CD4-positive, alpha-beta T cell (primary cell): ENCODE measurements at regions not wholly inside any gene's neighbourhood (a gene's known extent, or its start where the extent isn't known, plus 50 kb on each side); places are given as distances from the start of the nearest gene placed in this dataset.

Experiments
- ATAC-seq: fragments of 200-7000 bp; cut with Tn5 transposase; one replicate; pipeline ENCODE4 v1.10.0; 2022; ENCODE audit warnings: mild to moderate bottlenecking; ENCODE audit not compliant: poor library complexity
- CTCF ChIA-PET: fragments of 350-600 bp; sonication (Branson Sonifier 250); formaldehyde crosslinking; loops from one replicate; lab custom pipeline; 2021; ENCODE audit warnings: antibody characterized with exemption, inconsistent platforms; lab: Charles Lee
- POLR2A ChIA-PET: fragments of 350-600 bp; sonication (Branson Sonifier 250); formaldehyde crosslinking; loops from one replicate; lab custom pipeline; 2021; ENCODE audit warnings: antibody characterized with exemption, inconsistent platforms; lab: Charles Lee
- DNase-seq, 14 experiments: peaks; one replicate each; pipeline ENCODE4 v3.0.0-alpha.2; 2013 to 2020; ENCODE audit warnings: mixed read lengths in 2 of 14
- H3K27ac ChIP-seq, 2 donors: one replicate each; pipeline versions ENCODE4 v1.5.1 to v1.7.0; 2013; ENCODE audit warnings: low read length in 2 of 2, low read depth in 1 of 2, mild to moderate bottlenecking in 1 of 2
- H3K27me3 ChIP-seq, 2 experiments: 1 replicate in 1 of 2; 2 replicates in 1 of 2; pipeline versions ENCODE4 v1.6.1 to v1.7.0; 2013; ENCODE audit warnings: low read length in 2 of 2, control low read depth in 1 of 2, mild to moderate bottlenecking in 1 of 2, moderate library complexity in 1 of 2; ENCODE audit not compliant: insufficient read depth in 2 of 2, control insufficient read depth in 1 of 2
- H3K36me3 ChIP-seq: one replicate; pipeline ENCODE4 v1.6.1; 2013; ENCODE audit warnings: low read length, control low read depth; ENCODE audit not compliant: insufficient read depth
- H3K4me1 ChIP-seq: one replicate; pipeline ENCODE4 v1.6.1; 2013; ENCODE audit warnings: low read length, control low read depth; ENCODE audit not compliant: insufficient read depth
- H3K4me3 ChIP-seq: one replicate; pipeline ENCODE4 v1.5.1; 2013; ENCODE audit warnings: mild to moderate bottlenecking, low read length, moderate library complexity
- H3K9me3 ChIP-seq, 2 experiments: 1 replicate in 1 of 2; 2 replicates in 1 of 2; pipeline versions ENCODE4 v1.6.1 to v1.7.0; 2013; ENCODE audit warnings: low read length in 2 of 2, mild to moderate bottlenecking in 2 of 2, control low read depth in 1 of 2, moderate library complexity in 1 of 2; ENCODE audit not compliant: control insufficient read depth in 1 of 2, insufficient read depth in 1 of 2
- H3K27ac Mint-ChIP-seq: one replicate; pipeline ENCODE4 v1.8.0; 2020; ENCODE audit warnings: mixed read lengths
- H3K27me3 Mint-ChIP-seq: one replicate; pipeline ENCODE4 v1.8.0; 2021; ENCODE audit warnings: mixed read lengths
- H3K36me3 Mint-ChIP-seq: one replicate; pipeline ENCODE4 v1.8.0; 2021; ENCODE audit warnings: low read depth, mixed read lengths
- H3K4me1 Mint-ChIP-seq: one replicate; pipeline ENCODE4 v1.8.0; 2021; ENCODE audit warnings: low read depth, mixed read lengths
- H3K4me3 Mint-ChIP-seq: one replicate; pipeline ENCODE4 v1.8.0; 2020; ENCODE audit warnings: mild to moderate bottlenecking, mixed read lengths
- H3K9me3 Mint-ChIP-seq: one replicate; pipeline ENCODE4 v1.8.0; 2020; ENCODE audit warnings: mixed read lengths
- intact Hi-C, 2 experiments: fragments of 100-400 bp; cut with DNase I in 1 of 2; cut with micrococcal nuclease in 1 of 2; formaldehyde crosslinking; loops; one replicate each; pipeline versions ENCODE4 v1.15.1 to v1.9.0; 2023 to 2025; cut with DNase I, micrococcal nuclease
- TF ChIP-seq, protein P1 (sequence below): fragments of 200-600 bp; IDR thresholded peaks from one replicate; pipeline ENCODE4 v1.8.0; 2022; ENCODE audit warnings: antibody characterized with exemption, mild to moderate bottlenecking

DNA sequence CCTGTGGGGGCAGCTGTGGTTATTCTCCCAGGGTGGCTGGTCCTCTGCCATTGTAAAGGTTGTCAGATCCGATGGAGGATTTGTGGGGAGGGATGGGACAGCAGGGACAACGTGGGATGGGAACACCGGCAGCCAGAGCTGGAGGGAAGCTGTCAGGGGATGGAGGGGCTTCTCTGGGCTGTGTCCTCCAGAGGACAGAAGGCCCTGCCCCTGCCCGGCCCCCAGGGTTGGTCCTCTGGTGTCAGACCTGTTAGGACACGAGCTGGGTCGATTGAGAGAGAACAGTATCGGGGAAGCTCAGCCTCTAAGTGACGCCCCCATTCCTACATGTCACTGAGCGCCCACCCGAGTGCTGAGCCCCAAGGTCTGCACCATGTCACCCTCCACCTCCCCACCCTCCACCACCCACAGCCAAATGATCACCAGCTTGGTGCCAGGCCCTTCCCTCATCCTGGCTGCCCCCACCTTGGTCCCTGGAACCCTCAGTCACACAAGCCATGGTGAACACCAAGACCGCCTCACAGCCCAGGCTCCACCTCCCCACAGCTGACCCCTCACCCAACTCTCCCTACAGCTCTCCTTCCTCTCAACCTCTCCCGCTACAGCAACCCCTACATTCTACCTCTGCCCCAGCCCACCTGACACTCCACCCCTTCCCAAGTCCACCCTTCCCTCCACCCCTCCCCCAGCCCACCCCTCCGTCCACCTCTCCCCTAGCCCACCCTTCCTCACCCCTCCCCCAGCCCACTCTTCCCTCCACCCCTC, 244.4 kb downstream of the MATN1 start:
- Histone ChIP-seq H3K27me3 (peaks cover 0 to 3% of the 10 kb centered on the region in 2 experiments), H3K36me3 (no peaks in the 10 kb centered on the region), H3K4me3 (no peak overlapping the region), H3K27ac (no peak overlapping the region), H3K9me3 (peaks cover 28 to 47% of the 10 kb centered on the region in 2 experiments), H3K4me1 (no peaks in the 10 kb centered on the region)
- ATAC-seq (no peak), DNase-seq (no peak)
- H3K4me3 Mint-ChIP-seq = no peak overlapping the region
- no peaks in the 10 kb centered on the region for H3K36me3 Mint-ChIP-seq
- CTCF ChIA-PET = no interaction called here
- intact Hi-C loops = no loop called here
- H3K27ac Mint-ChIP-seq = no peak overlapping the region
- peaks cover 9% of the 10 kb centered on the region for H3K27me3 Mint-ChIP-seq
- H3K9me3 Mint-ChIP-seq = peaks cover 11% of the 10 kb centered on the region
- TF ChIP-seq, protein P1, sequence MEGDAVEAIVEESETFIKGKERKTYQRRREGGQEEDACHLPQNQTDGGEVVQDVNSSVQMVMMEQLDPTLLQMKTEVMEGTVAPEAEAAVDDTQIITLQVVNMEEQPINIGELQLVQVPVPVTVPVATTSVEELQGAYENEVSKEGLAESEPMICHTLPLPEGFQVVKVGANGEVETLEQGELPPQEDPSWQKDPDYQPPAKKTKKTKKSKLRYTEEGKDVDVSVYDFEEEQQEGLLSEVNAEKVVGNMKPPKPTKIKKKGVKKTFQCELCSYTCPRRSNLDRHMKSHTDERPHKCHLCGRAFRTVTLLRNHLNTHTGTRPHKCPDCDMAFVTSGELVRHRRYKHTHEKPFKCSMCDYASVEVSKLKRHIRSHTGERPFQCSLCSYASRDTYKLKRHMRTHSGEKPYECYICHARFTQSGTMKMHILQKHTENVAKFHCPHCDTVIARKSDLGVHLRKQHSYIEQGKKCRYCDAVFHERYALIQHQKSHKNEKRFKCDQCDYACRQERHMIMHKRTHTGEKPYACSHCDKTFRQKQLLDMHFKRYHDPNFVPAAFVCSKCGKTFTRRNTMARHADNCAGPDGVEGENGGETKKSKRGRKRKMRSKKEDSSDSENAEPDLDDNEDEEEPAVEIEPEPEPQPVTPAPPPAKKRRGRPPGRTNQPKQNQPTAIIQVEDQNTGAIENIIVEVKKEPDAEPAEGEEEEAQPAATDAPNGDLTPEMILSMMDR = no peak
- POLR2A ChIA-PET = no interaction called here
- no peaks in the 10 kb centered on the region for H3K4me1 Mint-ChIP-seq

DNA sequence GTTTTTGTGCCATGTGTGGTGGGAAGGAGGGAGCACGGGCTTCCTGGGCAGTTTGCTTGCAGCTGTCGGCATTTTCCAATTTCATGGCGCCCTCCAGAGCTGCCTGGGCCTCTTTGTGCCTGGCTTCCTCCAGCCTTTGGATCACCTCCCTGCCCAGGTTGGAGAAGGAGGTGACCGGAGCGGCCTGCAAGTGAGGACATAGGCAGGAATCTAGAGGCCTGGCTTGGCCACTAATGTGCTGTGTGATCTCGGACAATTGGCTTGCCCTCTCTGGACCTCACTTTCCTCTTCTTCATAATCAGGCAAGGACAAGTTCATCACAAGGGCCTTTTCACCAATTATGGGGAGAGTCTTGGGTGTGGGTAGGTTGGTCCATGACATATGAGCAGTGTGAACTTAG, 245.1 kb downstream of the MATN1 start:
- no peaks in the 10 kb centered on the region for H3K4me1 Mint-ChIP-seq
- peaks cover 0 to 3% of the 10 kb centered on the region in 2 experiments for H3K27me3 ChIP-seq

DNA sequence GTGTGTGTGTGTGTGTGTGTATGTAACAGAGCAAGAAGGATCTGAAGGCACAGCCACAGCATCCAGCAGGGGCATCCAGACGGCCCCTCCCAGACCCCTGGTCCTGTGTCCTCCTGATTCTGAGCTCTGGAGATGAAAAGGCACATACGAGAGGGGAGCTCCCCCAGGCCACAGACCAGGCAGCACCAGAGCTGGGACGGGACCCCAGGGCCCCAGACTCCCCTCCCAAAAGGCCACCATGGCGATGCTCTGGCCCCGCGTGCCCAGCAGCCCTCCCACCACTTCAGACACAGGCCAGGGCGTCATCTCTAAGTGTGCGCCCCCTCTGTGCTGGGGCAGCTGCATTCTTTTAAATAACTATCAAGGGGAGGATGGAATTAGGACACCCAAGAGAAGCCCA, 245.8 kb downstream of the MATN1 start:
- Histone ChIP-seq H3K36me3 (no peaks in the 10 kb centered on the region), H3K4me3 (no peak overlapping the region), H3K9me3 (peaks cover 23 to 36% of the 10 kb centered on the region in 2 experiments), H3K27ac (no peak overlapping the region), H3K4me1 (no peaks in the 10 kb centered on the region), H3K27me3 (no peaks in the 10 kb centered on the region)
- ChIA-PET CTCF (no interaction called here), POLR2A (no interaction called here)
- Mint-ChIP-seq H3K36me3 (no peaks in the 10 kb centered on the region), H3K27me3 (peaks cover 5% of the 10 kb centered on the region), H3K4me3 (no peak overlapping the region), H3K27ac (no peak overlapping the region), H3K4me1 (no peaks in the 10 kb centered on the region), H3K9me3 (peaks cover 8% of the 10 kb centered on the region)
- DNase-seq = no peak
- intact Hi-C loops = no loop called here
- TF ChIP-seq, protein P1 = no peak
- no peak for ATAC-seq

More for the DNA sequence above, 245.1 kb downstream of the MATN1 start:
- H3K36me3 ChIP-seq = no peaks in the 10 kb centered on the region
- ChIA-PET POLR2A (no interaction called here), CTCF (no interaction called here)
- no peak overlapping the region for H3K27ac ChIP-seq
- H3K4me3 Mint-ChIP-seq = no peak overlapping the region
- no peak overlapping the region for H3K27ac Mint-ChIP-seq
- no peak overlapping the region for H3K4me3 ChIP-seq
- TF ChIP-seq, protein P1 = no peak
- intact Hi-C loops = no loop called here
- DNase-seq = no peak
- H3K4me1 ChIP-seq = no peaks in the 10 kb centered on the region
- peaks cover 6% of the 10 kb centered on the region for H3K27me3 Mint-ChIP-seq
- H3K9me3 Mint-ChIP-seq = peaks cover 9% of the 10 kb centered on the region
- no peak for ATAC-seq
- H3K9me3 ChIP-seq = peaks cover 28 to 43% of the 10 kb centered on the region in 2 experiments
- H3K36me3 Mint-ChIP-seq = no peaks in the 10 kb centered on the region
